ENCODE measurements at regions not wholly inside any gene's neighbourhood (a gene's known extent, or its start where the extent isn't known, plus 50 kb on each side); places are given as distances from the start of the nearest gene placed in this dataset.

GRCh38 chr11:10641912-10642697 lies 51.5 kb downstream of the IRAG1 start:
- 0 out of 2 replicates have a peak, but pooled peaks cover 3% of the 10 kb centered on the region for H3K4me1 ChIP-seq (ENCODE audit: insufficient read depth)
- in situ Hi-C loops (cut with MboI): no loop called here
- H3K4me2 ChIP-seq (ENCODE audit: unreplicated experiment): no peak overlapping the region
- no peak overlapping the region for H3K4me3 ChIP-seq
- H3K9ac ChIP-seq: no peak overlapping the region
- WGBS, 2 experiments (ENCODE audit: low coverage in 1 of 2, low lambda C conversion rate in 2 of 2, missing lambda C conversion rate in 2 of 2): 84 to 85% methylated on average over 4 of the region's 4 CpGs
- H3K27me3 ChIP-seq (replicated peaks; ENCODE audit: insufficient read depth): no peaks in the 10 kb centered on the region
- no peaks in the 10 kb centered on the region for H3K9me2 ChIP-seq (ENCODE audit: insufficient read depth)
- TF ChIP-seq EZH2 (IDR thresholded peaks at IDR 0.05; ENCODE audit: insufficient read depth, poor library complexity, severe bottlenecking): no peak
- no peak for TF ChIP-seq EZH2phosphoT487 (IDR thresholded peaks at IDR 0.05; ENCODE audit: insufficient read depth, low read depth)
- no peaks in the 10 kb centered on the region for H3F3A ChIP-seq (ENCODE audit: insufficient read depth)
- H3K36me3 ChIP-seq (ENCODE audit: low read depth): no peaks in the 10 kb centered on the region
- H3K79me2 ChIP-seq (ENCODE audit: insufficient read depth): no peaks in the 10 kb centered on the region
- H4K20me1 ChIP-seq (ENCODE audit: insufficient read depth): no peaks in the 10 kb centered on the region
- no peak overlapping the region for H3K27ac ChIP-seq
- no peaks in the 10 kb centered on the region for H3K9me3 ChIP-seq (ENCODE audit: low read depth)
- no peak for DNase-seq
- H2AFZ ChIP-seq: no peak overlapping the region

- Histone ChIP-seq H3K27ac (no peak overlapping the region), H3K79me2 (ENCODE audit: insufficient read depth) (no peaks in the 10 kb centered on the region), H3K9me2 (ENCODE audit: insufficient read depth) (no peaks in the 10 kb centered on the region), H3K4me3 (no peak overlapping the region), H3K9ac (no peak overlapping the region), H3F3A (ENCODE audit: insufficient read depth) (no peaks in the 10 kb centered on the region), H3K4me1 (ENCODE audit: insufficient read depth) (0 out of 2 replicates have a peak, but pooled peaks cover 3% of the 10 kb centered on the region), H4K20me1 (ENCODE audit: insufficient read depth) (no peaks in the 10 kb centered on the region), H3K36me3 (ENCODE audit: low read depth) (no peaks in the 10 kb centered on the region), H2AFZ (no peak overlapping the region), H3K9me3 (ENCODE audit: low read depth) (no peaks in the 10 kb centered on the region), H3K4me2 (ENCODE audit: unreplicated experiment) (no peak overlapping the region), H3K27me3 (replicated peaks; ENCODE audit: insufficient read depth) (no peaks in the 10 kb centered on the region)
- 93 to 94% methylated on average over 9 of the region's 9 CpGs for WGBS, 2 experiments (ENCODE audit: low coverage in 1 of 2, low lambda C conversion rate in 2 of 2, missing lambda C conversion rate in 2 of 2)
- DNase-seq: no peak
- TF ChIP-seq EZH2 (IDR thresholded peaks at IDR 0.05; ENCODE audit: insufficient read depth, poor library complexity, severe bottlenecking) (no peak), EZH2phosphoT487 (IDR thresholded peaks at IDR 0.05; ENCODE audit: insufficient read depth, low read depth) (no peak)
- in situ Hi-C loops (cut with MboI): no loop called here
Measured at GRCh38 chr11:10641177-10641911, 52.2 kb downstream of the IRAG1 start.

GRCh38 chr11:10640308-10640707 lies 53.2 kb downstream of the IRAG1 start:
- Histone ChIP-seq H4K20me1 (ENCODE audit: insufficient read depth) (no peaks in the 10 kb centered on the region), H3K9me3 (ENCODE audit: low read depth) (no peaks in the 10 kb centered on the region), H3K4me1 (ENCODE audit: insufficient read depth) (0 out of 2 replicates have a peak, but pooled peaks cover 3% of the 10 kb centered on the region), H3K27me3 (replicated peaks; ENCODE audit: insufficient read depth) (no peaks in the 10 kb centered on the region), H3K4me3 (no peak overlapping the region), H3K36me3 (ENCODE audit: low read depth) (no peaks in the 10 kb centered on the region), H3K9me2 (ENCODE audit: insufficient read depth) (no peaks in the 10 kb centered on the region), H2AFZ (no peak overlapping the region), H3K27ac (no peak overlapping the region), H3K4me2 (ENCODE audit: unreplicated experiment) (no peak overlapping the region), H3K79me2 (ENCODE audit: insufficient read depth) (no peaks in the 10 kb centered on the region), H3F3A (ENCODE audit: insufficient read depth) (no peaks in the 10 kb centered on the region), H3K9ac (no peak overlapping the region)
- no peak for DNase-seq
- in situ Hi-C loops (cut with MboI): no loop called here
- no peak for TF ChIP-seq EZH2phosphoT487 (IDR thresholded peaks at IDR 0.05; ENCODE audit: insufficient read depth, low read depth)
- no peak for TF ChIP-seq EZH2 (IDR thresholded peaks at IDR 0.05; ENCODE audit: insufficient read depth, poor library complexity, severe bottlenecking)
- WGBS, 2 experiments (ENCODE audit: low coverage in 1 of 2, low lambda C conversion rate in 2 of 2, missing lambda C conversion rate in 2 of 2): 81% methylated on average over 3 of the region's 3 CpGs

GRCh38 chr11:10639350-10639749 lies 54.2 kb downstream of the IRAG1 start:
- WGBS, 2 experiments (ENCODE audit: low coverage in 1 of 2, low lambda C conversion rate in 2 of 2, missing lambda C conversion rate in 2 of 2): 86 to 90% methylated on average over 7 of the region's 7 CpGs
- Histone ChIP-seq H3K27me3 (replicated peaks; ENCODE audit: insufficient read depth) (no peaks in the 10 kb centered on the region), H3K36me3 (ENCODE audit: low read depth) (no peaks in the 10 kb centered on the region), H3F3A (ENCODE audit: insufficient read depth) (no peaks in the 10 kb centered on the region), H3K9me2 (ENCODE audit: insufficient read depth) (no peaks in the 10 kb centered on the region), H3K79me2 (ENCODE audit: insufficient read depth) (no peaks in the 10 kb centered on the region), H3K9ac (no peak overlapping the region), H3K4me1 (ENCODE audit: insufficient read depth) (0 out of 2 replicates have a peak, but pooled peaks cover 3% of the 10 kb centered on the region), H2AFZ (0 out of 2 replicates have a peak overlapping the region, but pooled peaks have one; percentile 18), H3K4me3 (no peak overlapping the region), H3K27ac (no peak overlapping the region), H4K20me1 (ENCODE audit: insufficient read depth) (no peaks in the 10 kb centered on the region), H3K4me2 (ENCODE audit: unreplicated experiment) (no peak overlapping the region), H3K9me3 (ENCODE audit: low read depth) (no peaks in the 10 kb centered on the region)
- DNase-seq: peak; percentile 31
- in situ Hi-C loops (cut with MboI): no loop called here
- TF ChIP-seq EZH2phosphoT487 (IDR thresholded peaks at IDR 0.05; ENCODE audit: insufficient read depth, low read depth): no peak
- TF ChIP-seq EZH2 (IDR thresholded peaks at IDR 0.05; ENCODE audit: insufficient read depth, poor library complexity, severe bottlenecking): no peak
